GM04503 (cell line): ENCODE measurements at regions not wholly inside any gene's neighbourhood (a gene's known extent, or its start where the extent isn't known, plus 50 kb on each side); places are given as distances from the start of the nearest gene placed in this dataset.
"Not testable (repeated sequence)": the region's sequence is repeated elsewhere in the genome, so short reads cannot be mapped to it uniquely, and the experiment has no call there.

Experiments
- DNase-seq: peaks from one replicate; pipeline ENCODE4 v3.0.0-alpha.2; 2012; ENCODE audit warnings: low read depth

DNA sequence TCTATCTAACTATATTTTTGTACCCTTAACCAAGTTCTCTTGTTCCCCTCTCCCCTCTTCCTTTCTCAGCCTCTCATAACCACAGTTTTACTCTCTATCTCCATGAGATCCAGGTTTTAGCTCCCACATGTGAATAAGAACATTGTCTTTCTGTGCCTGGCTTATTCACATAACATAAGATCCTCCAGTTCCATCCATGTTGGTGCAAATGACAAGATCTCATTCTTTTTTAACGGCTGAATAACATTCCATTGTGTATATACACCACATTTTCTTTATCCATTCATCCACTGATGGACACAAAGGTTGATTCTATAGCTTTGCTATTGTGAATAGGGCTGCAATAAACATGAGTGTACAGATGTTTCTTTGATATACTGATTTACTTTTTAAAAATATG is 83.9 kb upstream of the TMEM178A start:
- no peak for DNase-seq

DNA sequence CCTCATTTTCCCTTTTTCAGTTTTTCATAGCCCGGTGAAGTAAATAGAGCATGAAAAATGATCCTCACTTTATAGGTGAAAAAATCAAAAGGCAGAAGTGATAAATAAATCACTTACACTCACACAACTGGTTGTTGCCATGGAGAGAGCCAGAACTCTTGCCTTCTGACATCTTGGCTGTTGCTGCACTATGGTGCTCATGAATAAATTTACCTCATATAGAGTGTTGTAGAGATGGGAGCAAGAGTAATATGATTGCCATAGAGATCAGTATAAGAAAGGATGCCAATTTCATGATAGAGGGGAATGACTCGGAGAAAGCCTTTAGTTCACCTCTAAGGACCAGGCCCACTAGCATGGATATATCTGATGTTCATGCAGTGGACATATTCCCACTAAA is 82.5 kb upstream of the TMEM178A start:
- DNase-seq: no peak

DNA sequence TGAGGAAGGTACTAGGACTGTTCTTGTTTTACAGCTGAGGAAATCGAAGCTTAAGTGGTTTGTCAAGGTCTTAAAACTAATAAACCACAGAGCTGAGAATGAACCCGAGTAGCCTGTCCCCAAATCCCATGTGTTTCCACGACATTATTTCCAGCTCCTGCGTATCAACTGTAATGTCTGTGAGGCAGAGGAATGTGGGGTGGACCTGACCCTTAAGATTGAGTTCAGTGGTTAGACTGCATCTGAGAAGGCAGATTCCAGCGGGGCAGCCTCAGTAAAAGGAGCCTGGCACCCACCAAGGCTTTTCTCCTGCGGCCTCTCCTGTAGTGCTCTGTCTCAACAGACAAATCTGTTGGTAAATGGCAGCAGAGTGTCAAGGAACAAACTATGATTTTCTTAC is 81.9 kb upstream of the TMEM178A start:
- no peak for DNase-seq

DNA sequence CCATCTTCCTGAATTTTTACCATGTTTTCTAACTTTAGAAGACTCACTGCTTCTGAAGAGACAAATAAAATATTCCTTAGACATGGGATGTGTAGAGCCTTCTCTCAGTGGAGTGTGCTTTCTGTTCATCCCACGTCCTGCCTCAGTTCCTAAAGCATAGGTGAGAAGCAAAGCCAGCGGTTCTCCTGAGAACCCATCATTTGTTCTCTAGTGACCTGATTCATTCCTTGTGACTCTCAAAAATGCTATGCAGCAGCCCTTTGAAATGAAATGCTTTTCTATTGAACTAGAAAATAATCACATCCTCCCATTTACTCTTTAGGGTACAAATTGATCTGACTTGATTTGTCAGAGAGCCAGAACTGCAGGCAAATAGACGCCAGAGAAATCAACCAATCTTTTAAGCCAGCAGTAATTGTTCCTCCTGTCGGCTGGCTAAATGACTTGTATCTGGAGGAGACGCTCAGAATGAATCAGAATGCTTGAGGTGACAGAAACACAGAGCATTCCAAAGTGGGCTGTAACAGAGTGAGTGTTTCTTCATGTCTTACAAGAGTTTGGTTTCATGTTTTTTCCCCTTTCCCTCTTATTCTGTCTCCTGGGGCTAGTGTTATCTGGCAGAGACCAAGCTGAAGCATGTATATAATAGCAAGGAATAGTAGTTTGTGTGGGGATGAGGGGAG is 81.3 kb upstream of the TMEM178A start:
- DNase-seq: peak; percentile 28

DNA sequence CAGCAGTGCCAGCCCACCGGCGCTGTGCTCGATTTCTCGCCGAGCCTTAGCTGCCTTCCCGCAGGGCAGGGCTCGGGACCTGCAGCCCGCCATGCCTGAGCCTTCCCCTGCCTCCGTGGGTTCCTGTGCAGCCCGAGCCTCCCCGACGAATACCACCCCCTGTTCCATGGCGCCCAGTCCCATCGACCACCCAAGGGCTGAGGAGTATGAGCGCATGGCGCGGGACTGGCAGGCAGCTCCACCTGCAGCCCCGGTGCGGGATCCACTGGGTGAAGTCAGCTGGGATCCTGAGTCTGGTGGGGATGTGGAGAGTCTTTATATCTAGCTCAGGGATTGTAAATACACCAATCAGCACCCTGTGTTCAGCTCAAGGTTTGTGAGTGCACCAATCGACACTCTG is 80.2 kb upstream of the TMEM178A start:
- DNase-seq: not testable (repeated sequence)

DNA sequence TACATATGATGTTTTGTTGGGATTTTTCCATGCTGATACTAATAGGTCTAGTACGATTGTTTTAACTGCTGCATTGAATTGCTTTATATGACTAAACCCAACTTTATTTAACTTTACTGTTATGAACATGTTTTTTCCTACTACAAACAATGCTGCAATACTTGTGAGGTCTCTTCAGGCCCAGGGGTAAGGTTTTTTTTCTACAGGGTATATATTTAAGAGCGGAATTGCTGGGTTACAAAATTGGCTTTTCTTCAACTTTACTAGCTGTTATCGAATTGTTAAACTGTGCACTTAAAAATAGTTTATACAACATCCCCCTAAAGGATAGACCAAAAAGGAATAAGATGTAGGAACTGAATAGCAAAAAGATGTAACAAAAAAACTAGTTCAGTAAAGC is 78.5 kb upstream of the TMEM178A start:
- no peak for DNase-seq

DNA sequence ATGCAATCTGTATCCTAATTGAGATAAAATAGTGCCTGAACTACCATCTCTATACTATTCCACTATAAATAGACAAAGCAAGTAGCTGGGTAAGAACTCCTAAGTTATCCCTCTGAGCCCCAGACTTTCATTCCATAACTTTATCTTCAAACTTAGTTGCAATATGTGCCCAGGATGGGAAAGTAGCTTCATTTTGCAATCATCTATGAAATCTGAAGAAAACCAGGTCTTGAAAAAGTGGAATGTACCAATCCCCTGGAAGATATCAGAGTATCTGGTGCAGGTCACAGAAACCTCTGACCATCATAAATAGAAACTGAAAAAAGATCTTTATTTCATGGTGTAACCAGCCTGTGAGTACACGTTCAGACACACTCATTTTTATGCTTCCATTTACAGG is 78.1 kb upstream of the TMEM178A start:
- DNase-seq: no peak

DNA sequence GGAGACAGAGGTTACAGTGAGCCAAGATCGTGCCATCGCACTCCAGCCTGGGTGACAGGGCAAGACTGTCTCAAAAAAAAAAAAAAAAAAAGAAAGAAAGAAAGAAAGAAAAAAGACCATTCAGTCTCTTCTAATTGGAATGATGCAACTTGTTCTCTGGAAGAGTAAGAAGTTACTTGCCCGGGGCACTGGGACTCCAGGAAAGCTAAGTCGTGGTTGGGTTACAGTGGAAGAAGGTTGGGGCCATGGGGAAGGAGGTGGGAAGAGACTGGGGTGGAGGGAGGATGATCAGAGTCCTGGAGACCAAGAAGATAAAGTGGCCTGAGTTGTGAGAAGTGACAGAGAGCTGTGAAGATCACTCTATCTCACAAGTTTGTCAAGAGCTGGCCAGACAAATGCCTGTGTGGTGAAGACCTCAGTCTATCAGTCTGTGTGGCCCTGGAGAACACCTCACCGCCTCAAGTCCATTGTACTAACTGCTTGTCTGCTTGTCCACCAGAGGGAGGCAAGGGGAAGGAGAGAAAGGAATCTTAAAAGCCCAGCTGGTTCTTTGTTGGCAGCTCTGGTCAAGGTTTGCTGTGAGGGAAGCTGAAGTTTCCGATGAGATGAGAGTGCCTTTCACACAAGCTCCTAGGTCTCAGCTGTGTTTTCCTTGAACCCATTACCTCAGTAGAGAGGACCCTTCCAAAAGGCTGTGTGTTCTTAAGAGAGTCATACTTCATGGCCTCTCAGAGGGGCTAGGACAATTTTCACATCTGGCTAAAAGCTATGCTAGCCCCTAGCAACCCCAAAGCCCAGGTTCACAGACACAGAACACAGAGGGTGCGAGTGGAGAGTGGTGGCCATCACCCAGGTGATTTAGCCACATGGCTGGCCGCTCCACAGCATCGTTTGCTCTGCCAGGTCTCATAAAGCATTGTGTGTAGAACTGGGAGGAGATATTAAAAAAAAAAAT is 72.0 kb upstream of the TMEM178A start:
- DNase-seq: peak; percentile 29

DNA sequence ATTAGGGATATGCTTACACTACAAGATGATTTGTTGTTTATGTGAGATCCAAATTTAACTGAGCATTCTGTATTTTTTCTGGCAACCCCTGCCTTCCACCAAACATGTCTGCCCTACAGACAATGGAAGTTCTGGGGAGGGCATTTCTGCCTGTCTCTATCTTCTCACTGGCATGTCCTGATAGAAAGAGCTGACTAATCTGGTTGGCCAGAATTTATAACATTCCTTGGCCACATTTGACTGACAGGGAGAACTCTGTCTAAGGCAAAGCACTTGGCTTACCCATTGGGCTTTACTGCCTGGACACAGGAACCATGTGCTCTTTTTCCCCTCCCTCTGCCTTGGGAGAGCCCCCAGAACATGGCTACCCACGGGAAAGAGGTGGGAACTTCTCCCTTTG is 70.6 kb upstream of the TMEM178A start:
- DNase-seq: no peak

DNA sequence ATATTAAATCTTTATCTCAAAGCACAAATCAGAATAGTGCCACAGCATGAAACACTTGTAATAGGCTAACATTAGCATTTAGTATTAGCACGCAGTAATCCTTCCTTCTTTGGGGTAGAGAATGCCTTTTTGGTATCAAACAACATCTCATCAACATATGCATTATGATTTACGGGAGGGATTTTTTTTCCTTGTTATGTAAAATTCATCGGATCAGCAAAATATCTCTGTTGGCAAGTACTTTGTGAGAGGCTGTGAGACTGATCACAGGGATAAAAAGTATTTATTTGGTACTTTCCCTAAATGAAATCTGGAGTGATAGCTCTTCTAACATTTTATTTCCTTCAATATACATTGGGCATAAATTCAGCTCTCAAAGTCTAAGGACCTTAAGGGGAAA is 68.4 kb upstream of the TMEM178A start:
- DNase-seq: no peak

DNA sequence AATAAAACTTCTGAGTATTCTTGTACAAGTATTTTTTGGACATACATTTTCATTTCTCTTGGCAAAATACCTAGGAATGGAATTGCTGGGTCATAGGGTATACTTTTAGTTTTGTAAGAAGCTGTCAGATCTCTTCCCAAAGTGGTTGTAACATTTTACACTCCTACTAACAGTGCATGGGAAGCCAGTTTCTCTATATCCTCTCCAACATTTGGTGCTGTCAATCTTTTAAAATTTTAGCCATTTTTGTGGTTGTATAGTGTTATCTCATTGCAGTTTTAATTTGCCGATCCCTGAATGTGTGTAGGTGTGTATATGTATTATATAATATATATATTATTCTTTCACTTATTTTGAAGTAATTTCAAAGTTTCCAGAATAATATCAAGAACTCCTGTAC is 63.1 kb upstream of the TMEM178A start:
- DNase-seq: no peak

DNA sequence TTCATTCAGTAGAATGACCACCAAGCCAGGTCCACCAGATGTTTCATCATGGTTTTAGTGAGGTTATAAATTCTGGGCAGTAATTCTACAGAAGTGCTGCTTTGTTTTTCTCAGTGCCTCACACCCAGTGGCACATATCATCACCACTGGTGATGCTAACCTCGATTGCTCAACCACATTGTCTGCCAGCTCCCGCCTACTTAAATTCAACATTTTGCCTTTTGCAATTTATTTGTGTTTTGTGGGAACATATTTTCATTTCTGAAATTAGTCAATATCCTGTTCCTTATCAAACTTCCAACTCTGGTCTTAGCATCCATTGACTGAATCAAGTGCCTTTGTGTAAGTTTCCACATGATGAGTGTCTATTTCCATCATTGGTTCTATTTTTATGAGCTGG is 62.3 kb upstream of the TMEM178A start:
- no peak for DNase-seq

DNA sequence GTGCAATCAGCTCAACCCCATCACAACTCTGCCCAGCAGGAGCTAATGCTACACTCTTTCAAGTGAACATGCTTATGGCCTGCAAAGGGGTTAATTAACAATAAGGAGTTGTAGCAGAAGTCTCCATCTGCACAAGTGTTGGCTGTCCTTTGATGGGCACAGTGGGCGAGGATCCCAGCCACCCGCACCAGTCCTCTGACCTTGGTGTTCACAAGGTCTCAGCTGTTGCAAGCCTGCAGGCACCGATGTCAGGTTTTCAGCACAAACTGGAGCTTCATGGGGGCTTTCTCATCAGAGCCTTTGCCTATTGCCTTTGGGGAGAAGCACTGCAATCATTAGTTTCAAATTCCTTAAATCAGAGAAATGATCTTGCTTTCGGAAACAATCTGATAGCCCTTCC is 60.9 kb upstream of the TMEM178A start:
- no peak for DNase-seq

DNA sequence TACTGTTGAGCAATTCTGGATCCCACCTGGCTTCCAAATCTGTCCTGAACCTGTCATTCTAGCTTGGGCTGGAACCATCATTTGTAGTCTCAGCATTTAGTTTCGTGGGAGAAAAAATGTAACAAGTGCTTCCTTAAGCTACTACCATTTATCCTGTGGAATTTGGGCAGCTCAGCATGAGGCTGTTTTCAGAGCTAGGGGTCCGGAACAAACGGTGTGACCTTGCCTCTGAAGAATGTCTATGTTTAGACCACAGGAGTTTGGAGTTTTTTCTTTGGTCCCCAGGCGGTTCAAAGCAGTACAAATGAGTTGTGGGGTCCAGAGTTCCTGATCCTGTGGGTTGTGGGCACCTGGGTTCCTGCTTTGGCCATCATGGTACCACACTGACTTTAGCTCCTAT is 59.1 kb upstream of the TMEM178A start:
- DNase-seq: no peak

DNA sequence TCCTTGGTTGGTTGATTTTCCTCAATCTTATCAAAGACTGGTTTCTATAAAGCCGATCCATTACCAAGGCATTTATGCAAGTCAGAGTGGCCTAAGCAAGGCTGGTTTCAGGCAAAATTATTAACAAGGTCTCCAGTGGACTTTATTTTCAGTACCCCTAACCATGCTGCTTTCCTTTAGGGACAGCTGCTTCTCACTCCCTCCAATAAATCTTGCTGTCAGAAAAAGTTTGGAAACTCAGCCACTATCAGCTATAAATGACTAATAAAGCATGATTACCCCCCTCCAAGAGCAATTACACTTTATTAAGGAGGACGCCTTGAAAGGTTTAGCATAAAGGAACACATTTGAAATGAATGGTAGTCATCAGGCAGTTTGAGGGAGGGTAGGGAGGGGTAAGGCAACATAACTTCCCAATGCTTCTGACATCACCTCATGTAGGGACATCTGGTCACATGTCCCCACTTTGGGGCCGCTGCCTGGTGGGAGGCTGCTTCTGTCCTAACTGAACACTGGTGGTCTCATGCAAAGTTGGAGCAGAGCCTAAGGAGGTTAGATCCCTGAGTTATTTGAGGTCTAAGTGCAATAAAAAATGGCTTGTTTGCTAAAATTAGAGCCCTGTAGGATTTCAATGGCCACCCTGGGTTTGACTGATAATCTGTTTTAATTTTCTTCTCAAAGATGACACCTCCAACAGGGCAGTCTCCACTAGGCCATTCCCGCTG is 58.0 kb upstream of the TMEM178A start:
- DNase-seq: no peak

DNA sequence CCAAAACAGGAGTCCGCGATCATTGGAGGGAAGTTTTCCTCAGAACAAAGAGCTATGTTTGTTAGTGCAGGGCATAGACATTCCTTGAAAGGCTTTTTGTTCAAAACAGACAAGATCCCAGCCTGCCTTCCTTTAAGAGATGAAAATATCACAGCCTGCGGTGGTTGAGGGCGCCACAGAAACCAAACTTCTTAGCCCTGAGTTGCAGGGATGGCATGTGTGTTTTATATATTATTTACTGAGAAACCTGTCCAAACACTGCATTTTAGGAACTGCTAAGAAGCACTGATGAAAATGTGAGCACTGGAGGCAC is 57.5 kb upstream of the TMEM178A start:
- no peak for DNase-seq

DNA sequence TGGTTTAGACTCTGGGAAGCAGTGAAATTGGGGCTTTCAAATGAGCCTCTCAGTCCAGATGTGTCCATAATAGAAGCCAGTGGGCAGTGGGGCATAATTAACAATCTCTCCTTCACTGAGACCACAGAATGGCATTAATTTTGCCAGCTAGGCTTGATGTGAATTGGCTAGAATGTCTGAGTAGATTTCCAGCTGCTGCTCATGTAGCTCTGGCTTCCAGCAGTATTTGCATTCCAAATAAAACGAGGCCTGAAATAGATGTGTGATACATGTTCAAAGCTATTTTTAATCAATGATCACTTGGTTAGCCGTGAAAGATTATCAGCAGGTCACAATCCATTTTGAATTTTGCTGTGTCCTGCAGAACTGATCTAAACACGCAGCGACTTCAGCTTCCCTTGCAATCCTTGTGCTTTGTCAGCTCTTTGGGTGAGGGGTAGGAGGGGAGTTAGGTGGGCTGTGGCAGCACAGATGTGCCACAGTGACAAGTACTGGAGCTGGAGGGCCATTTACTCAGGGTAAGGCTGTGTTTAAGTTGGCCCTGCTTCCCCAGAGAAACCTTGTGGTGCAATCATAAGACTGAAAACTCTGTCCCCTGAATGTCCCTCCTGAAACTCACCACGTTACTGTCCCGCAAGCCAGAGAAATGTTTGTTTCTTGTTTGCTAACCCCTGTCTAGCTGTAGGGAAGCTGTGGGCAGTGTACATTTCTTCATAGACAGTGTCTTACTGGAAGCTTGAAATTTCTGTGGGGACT is 56.9 kb upstream of the TMEM178A start:
- no peak for DNase-seq

DNA sequence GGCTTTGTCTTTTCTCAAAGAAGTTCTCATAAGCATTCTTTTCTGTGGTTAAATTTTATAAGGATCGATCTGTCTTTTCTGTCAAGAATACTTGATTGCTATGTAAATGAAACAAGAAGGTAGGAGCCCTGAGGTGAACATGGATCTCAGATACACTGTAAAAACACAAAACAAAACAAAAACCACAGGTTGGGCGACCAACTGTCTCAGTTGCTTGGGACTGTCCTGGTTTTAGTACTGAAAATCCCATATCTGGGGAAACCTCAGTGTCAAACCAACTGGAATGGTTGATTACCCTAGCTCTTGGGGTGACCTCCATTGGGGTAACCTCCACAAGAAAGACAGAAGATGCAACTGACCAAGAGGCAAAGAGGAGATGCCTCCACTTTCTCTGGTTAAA is 55.8 kb upstream of the TMEM178A start:
- DNase-seq: no peak

DNA sequence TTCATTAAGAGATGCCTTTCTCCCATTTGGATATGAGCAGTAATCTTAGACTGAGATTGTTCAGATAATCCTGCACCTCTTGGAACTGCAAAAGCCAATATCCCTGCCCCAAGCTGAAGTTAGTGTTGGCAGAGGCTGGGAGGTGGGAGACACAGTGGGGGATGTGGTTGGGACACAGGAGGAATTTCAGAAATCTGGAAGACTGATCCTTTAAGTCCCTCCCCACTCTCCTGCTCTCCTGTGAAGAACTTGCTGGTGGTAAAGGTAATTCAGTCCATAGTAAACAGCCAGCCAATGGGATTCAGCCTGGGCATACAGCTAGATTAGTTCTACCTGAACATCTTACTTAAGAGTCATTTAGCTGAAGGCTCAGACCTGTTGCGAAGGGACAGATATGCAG is 50.0 kb upstream of the TMEM178A start:
- no peak for DNase-seq
